ENCODE measurements at regions not wholly inside any gene's neighbourhood (a gene's known extent, or its start where the extent isn't known, plus 50 kb on each side); places are given as distances from the start of the nearest gene placed in this dataset.

DNA sequence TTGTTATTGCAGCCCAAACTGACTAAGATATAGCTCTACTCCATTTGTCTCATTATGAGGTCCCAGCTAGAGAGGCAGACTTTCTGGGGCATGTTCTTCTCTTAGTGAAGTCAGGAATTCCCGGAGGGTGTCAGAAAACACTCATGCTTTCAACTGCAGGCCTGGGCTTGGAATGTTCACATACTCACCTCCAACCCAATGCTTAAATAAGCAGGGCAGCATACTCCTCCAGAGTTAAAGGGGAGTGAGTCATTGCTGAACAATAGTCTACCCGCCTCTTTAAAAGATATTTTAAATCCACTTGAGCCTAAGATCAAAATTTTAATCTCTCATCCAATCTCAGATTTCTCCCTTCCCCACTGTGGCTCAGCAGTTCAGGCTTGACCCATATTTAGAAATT is 167.8 kb upstream of the DPH6 start:
- DNase-seq (no peak), ATAC-seq (ENCODE audit: poor library complexity) (no peak)
- intact Hi-C loops (cut with DNase I), result no loop called here

DNA sequence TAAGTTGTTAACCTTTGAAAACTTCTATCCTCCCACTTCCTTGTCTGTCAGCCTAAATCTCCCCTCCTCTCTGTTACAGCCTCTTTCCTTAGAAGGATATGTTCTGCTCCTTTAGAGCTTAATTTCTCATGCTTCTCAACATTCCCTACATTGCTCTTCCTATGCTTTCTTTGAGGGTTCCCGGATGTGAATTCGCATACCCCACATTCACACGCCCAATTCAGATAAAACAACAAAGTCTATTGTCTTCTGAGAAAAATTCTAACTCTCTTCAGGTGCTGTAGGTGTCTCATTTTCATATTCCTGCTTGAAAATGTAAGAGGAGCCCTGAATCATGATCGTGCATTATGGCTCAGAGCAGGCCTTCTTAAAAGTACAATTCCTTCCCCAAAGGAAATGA is 171.8 kb upstream of the DPH6 start:
- DNase-seq, result no peak
- ATAC-seq (ENCODE audit: poor library complexity), result no peak
- intact Hi-C loops (cut with DNase I), result no loop called here

GRCh38 chr15:35720019-35720418 is 174.1 kb upstream of the DPH6 start:
- no peak for DNase-seq
- intact Hi-C loops (cut with DNase I), result no loop called here
- ATAC-seq (ENCODE audit: poor library complexity), result no peak

DNA sequence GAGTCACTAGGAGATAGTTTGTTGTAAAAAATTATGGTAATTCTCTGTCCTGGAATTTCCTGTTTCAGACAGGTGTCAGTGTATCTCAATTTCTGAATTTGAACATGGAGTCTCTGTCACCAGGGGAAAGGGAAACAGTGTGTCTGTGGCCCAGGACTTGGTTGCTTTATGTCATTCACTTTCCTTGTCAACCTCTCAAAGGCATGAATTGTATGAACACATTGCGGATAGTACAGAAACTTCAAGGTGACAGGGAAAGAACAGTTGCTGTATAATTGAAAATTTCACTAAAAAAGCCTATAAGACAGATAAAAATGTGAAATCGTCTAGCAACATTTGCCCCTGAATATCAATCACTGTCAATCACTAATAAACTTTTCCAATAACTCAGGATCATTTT is 175.0 kb upstream of the DPH6 start:
- DNase-seq, result no peak

DNA sequence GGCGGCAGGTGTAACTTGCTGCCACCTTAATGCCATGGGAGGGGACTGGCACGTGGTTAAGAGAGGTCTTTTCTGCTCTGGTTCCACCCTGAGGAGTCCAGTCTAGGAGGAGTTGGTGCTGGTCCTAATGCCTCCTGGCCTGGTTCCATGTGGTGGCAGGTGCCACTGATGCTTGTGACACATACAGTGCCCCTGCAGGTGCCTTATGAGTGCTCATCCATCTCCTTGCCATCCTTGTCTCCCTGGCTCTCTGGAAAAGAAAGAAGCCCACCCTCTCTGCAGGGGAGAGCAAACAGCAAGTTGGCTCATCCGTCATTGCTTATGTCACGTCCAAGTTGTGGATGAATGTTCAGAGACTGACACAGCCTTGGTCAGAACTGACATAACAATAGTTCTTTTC is 175.8 kb upstream of the DPH6 start:
- ATAC-seq (ENCODE audit: poor library complexity) (no peak), DNase-seq (no peak)
- intact Hi-C loops (cut with DNase I), result no loop called here

More for the DNA sequence above, 175.0 kb upstream of the DPH6 start:
- ATAC-seq (ENCODE audit: poor library complexity), result no peak
- intact Hi-C loops (cut with DNase I), result no loop called here

DNA sequence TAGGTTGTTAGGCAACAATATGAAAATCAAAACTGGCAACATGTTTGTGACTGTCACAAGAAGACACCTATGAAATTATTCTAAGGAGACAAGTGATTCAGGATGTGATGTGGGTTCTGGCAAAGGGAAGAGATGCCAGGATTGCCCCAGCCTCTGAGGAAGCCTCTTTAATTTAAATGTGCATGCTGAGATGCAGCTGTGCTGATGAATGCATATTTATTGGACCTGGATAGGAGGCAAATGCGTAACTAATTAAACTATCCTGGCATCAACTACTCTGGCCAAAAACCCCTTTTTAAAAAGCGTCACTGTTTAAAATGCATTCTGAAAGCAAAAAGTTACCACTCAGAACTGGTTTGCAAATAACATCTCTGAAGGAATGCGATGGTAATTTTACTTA is 176.5 kb upstream of the DPH6 start:
- intact Hi-C loops (cut with DNase I), result no loop called here
- ATAC-seq (ENCODE audit: poor library complexity) (no peak), DNase-seq (no peak)

DNA sequence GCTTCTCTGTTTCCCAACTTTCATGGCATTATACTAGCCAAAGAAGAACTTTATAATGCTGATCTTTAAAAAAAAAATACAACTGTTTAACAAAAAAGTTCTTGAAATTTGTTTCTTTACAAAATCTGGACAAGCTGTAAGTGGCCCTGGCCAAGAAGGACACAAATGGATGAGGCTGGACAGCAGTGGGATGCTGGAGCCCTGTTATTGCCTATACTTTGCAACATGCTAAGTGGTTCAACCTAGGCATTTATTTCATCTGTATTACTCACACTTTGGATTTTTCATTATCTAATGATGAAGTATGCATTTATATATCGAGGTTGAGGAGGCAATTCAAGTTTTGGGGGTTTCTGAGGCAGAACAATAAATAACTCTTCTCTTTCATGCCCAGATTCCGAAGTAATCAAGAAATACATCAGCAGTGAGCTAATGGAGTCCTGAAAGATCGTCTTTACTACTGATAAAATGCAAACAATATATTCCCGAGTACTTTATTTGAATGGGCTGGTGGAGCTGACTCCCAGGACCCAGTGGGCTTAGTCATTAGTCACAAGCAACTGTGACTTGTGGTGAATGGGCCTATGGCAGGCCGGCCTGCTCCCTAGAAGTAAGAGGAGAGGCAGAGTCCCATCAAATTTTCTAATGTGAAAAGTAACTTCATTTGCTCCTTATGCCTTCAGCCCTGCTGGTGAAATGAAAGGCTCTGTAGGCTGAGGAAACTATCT is 177.3 kb upstream of the DPH6 start:
- intact Hi-C loops (cut with DNase I), result no loop called here
- ATAC-seq (ENCODE audit: poor library complexity), result no peak

GRCh38 chr15:35723852-35724251 is 177.9 kb upstream of the DPH6 start:
- no peak for DNase-seq
- ATAC-seq (ENCODE audit: poor library complexity), result no peak
- intact Hi-C loops (cut with DNase I), result no loop called here

More for the DNA sequence above, 177.3 kb upstream of the DPH6 start:
- DNase-seq, result no peak

GRCh38 chr15:35724626-35725025 is 178.7 kb upstream of the DPH6 start:
- ATAC-seq (ENCODE audit: poor library complexity), result no peak
- DNase-seq, result no peak
- intact Hi-C loops (cut with DNase I), result no loop called here

DNA sequence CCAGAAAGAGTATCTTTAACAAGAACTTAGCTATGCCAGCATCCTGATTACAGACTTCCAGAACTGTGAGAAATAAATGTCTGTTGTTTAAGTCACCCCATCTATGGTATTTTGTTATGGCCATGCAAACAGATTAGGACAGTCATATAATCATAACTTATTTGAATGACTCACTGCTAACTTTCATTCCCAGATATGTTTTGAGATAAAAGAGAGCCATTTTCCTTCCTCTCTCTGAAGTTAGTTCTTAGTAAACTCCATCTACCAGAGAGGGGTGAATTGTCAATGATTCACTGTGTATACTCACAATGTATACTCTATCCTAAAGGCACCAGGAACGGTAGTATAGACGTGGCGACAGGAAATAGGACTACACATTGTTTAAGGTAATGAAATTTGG is 179.4 kb upstream of the DPH6 start:
- no peak for ATAC-seq (ENCODE audit: poor library complexity)
- intact Hi-C loops (cut with DNase I), result no loop called here

GRCh38 chr15:35727627-35728026 is 181.7 kb upstream of the DPH6 start:
- no peak for ATAC-seq (ENCODE audit: poor library complexity)

More for the DNA sequence above, 179.4 kb upstream of the DPH6 start:
- no peak for DNase-seq

DNA sequence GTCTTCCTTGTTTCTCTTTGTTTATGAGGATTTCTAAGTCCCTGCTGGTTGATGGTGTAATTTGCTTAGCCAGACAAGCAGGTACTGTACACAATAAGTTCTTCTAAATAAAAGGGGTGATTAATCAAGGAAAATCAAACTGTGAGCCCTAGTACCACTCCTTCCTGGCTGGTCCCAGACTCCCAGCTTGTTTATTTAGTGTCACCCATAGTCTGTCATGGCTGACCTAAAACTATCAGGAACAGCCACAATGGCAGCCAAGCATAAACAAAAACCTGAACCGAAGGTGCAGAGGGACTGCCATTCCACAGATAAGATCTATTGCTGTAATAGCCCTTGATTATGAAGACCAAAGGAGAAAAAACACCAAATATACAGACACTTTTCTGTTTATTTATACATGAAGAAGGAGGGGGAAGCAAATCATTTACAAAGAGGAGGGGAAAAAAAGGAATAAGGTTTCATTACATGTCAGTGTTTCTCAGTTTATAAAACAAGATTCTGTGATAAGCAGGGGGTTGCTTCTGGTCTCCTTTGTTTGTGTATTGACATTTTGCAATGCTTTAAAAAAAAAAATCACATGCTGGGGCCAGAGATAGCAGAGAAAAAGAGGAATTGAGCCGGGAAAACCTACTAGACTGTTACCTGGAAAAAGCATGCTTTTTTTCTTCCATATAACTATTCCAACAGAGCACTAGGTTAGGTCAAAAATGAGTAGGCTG is 182.4 kb upstream of the DPH6 start:
- ATAC-seq (ENCODE audit: poor library complexity), result no peak
- no peak for DNase-seq
- intact Hi-C loops (cut with DNase I), result no loop called here

More at GRCh38 chr15:35727627-35728026, 181.7 kb upstream of the DPH6 start:
- intact Hi-C loops (cut with DNase I), result no loop called here
- no peak for DNase-seq

DNA sequence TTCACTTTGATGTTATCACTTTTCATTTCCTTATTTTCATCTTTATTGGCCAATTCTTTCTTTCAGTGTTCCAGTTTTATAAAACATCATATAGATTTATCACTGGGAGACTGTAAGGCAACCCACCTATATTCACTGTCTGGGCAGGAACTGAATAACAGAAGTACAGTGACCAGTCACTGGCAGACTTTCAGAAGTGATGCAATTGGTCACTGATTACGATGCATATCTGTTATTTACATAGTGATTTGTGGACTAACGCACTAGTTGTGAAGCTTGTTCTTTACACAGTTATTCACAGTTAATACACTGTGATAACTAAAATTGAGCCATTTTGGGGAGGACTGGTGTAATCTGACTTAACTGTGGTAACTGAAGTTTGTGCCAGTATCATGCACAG is 190.2 kb upstream of the DPH6 start:
- ATAC-seq (ENCODE audit: poor library complexity), result no peak
- intact Hi-C loops (cut with DNase I), result no loop called here
- no peak for DNase-seq

- no peak for DNase-seq
- no peak for ATAC-seq (ENCODE audit: poor library complexity)
- intact Hi-C loops (cut with DNase I), result no loop called here
Observed at GRCh38 chr15:35737441-35737840, 191.5 kb upstream of the DPH6 start.

DNA sequence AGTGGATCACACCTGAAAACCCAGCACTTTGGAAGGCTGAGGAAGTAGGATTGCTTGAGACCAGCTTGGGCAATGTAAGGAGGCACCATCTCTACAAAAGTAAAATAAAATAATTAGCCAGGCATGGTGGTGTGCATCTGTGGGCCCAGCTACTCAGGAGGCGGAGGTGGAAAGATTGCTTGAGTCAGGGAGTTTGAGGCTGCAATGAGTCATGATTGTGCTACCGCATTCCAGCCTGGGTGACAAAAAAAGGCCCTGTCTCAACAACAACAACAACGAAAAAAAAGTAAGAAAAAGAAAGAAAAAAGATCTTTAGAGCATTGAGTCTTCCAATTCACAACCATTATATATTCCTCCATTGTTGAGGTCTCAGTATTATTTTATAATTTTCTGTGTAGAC is 192.4 kb upstream of the DPH6 start:
- intact Hi-C loops (cut with DNase I), result no loop called here
- no peak for ATAC-seq (ENCODE audit: poor library complexity)
- DNase-seq, result no peak

DNA sequence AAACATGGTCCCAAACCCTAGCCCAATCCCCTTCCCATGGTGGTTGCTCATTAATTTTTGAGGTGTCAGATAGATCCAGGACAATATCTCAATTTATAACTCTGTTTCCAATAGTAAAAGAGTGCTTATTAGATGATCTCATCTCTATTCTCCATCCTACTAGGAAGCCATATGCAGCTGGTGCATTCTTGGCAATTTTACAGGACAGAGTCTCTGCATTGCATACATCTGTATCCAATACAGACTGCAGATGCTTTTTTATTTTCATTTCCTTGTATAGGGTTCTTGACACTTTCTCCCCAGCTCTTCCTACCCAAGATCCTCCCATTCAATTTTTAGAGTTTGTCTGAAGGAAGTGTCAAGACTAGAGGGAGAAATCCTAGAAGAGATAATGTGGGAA is 194.8 kb upstream of the DPH6 start:
- DNase-seq (no peak), ATAC-seq (ENCODE audit: poor library complexity) (no peak)
- intact Hi-C loops (cut with DNase I), result no loop called here

DNA sequence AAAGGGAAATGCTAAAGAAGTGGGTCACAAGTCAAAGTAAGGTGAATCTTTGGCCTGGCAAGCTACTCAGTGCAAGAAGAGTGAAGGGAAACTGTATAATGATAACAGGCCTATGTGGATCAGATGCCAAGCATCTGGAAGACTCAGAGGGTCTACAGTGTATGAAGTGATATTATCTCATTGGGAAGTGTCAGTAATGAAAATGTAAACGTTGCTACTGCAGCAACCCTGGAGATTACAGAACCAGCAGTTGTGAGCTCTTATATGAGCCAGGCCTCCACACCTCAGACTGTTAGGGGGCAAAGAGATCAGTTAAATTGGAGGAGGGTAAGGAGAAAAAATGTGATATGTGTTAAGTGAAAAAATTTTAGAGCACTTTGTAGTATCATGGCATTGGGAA is 195.4 kb upstream of the DPH6 start:
- intact Hi-C loops (cut with DNase I), result no loop called here
- no peak for DNase-seq
- ATAC-seq (ENCODE audit: poor library complexity), result no peak

GRCh38 chr15:35741881-35742280 is 195.9 kb upstream of the DPH6 start:
- DNase-seq (no peak), ATAC-seq (ENCODE audit: poor library complexity) (no peak)
- intact Hi-C loops (cut with DNase I), result no loop called here

DNA sequence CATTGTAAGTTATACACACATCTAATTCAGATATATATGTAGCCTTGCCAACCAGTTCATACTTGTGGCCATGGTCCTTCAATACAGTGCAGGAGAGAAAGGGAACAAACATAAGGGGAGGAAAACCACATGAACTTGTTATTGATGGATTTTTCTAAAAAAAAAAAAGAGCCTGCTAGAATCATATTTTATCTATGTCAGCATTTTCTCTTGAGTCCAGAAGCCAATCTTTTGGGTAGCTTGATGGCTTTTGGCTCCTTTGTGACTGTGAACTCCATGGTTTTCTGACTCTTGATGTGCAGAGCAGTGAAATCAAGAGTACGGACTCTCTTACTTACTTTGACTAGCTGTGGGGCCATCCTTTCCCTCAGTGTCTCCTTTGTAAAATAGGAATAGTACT is 197.4 kb upstream of the DPH6 start:
- ATAC-seq (ENCODE audit: poor library complexity), result no peak
- intact Hi-C loops (cut with DNase I), result no loop called here

GRCh38 chr15:35746121-35746520 is 200.2 kb upstream of the DPH6 start:
- intact Hi-C loops (cut with DNase I), result no loop called here
- DNase-seq (no peak), ATAC-seq (ENCODE audit: poor library complexity) (no peak)

More for the DNA sequence above, 197.4 kb upstream of the DPH6 start:
- DNase-seq, result no peak

Data from Right ventricle myocardium superior (tissue), 1 donor.